ENCODE measurements at regions not wholly inside any gene's neighbourhood (a gene's known extent, or its start where the extent isn't known, plus 50 kb on each side); places are given as distances from the start of the nearest gene placed in this dataset.

DNA sequence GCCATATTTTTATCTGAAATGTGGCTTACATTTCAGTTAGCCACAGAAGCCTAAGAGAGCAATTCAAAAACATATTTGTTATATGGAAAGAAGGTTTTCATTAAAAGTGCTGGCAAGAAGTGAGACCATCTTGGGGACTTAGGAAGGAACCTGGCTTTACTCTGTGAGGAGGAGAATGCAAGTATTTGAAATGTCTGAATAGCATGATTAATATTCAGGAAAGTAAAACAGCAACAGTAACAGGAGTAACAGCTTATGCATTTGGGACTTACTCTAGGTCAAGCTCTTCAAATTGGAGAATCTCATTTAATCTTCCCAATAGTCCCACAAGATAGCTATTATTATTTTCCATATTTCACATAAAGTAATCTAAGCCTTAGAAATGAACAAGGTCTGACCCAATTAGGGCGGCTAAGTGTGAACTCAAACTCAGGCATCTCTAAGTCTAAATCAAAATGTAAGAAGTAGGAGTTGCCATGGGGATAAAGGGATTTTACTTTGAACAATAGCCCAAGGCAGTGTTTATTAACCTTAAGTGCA lies 816.5 kb downstream of the BCKDHB start:
- TF ChIP-seq, protein P1, sequence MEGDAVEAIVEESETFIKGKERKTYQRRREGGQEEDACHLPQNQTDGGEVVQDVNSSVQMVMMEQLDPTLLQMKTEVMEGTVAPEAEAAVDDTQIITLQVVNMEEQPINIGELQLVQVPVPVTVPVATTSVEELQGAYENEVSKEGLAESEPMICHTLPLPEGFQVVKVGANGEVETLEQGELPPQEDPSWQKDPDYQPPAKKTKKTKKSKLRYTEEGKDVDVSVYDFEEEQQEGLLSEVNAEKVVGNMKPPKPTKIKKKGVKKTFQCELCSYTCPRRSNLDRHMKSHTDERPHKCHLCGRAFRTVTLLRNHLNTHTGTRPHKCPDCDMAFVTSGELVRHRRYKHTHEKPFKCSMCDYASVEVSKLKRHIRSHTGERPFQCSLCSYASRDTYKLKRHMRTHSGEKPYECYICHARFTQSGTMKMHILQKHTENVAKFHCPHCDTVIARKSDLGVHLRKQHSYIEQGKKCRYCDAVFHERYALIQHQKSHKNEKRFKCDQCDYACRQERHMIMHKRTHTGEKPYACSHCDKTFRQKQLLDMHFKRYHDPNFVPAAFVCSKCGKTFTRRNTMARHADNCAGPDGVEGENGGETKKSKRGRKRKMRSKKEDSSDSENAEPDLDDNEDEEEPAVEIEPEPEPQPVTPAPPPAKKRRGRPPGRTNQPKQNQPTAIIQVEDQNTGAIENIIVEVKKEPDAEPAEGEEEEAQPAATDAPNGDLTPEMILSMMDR (IDR thresholded peaks at IDR 0.05), result no peak
- Histone ChIP-seq H3K27ac (no peak overlapping the region), H3K4me3 (ENCODE audit: low read depth in 1 of 2, low read length in 1 of 2) (no peak overlapping the region), H3K36me3 (no peaks in the 10 kb centered on the region), H3K27me3 (no peaks in the 10 kb centered on the region), H3K4me1 (ENCODE audit: control insufficient read depth in 1 of 2, insufficient read depth in 1 of 2, low read depth in 1 of 2, low read length in 1 of 2) (no peaks in the 10 kb centered on the region), H3K9me3 (no peaks in the 10 kb centered on the region)

DNA sequence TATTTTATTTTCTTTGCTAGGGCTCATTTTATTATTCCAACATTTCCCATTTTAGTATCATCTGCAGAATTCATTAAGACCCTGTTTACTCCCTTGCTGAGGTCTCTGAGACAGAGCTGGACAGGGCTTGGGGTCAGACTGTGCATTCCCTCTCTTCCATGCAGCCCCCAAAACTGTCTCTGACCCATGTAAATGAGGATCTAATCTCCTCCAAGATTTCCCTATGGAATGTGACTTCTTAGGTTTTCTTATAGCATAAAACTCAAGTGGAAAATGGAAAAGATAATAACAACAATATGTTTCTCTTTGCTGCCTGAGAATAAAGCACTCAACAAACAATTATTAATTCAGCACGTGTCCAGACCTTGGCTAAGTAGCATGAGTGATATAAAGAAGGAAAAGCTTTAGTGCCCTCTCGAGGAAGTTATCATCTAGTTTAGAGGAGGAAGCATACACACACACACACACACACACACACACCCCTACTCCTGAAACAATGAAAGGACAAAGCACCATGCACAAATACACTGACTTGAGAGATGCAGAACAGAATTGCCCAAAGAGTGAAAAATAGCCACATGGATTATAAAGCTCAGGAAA lies 815.5 kb downstream of the BCKDHB start:
- Histone ChIP-seq H3K27me3 (no peaks in the 10 kb centered on the region), H3K36me3 (no peaks in the 10 kb centered on the region), H3K9me3 (no peaks in the 10 kb centered on the region), H3K4me1 (ENCODE audit: control insufficient read depth in 1 of 2, insufficient read depth in 1 of 2, low read depth in 1 of 2, low read length in 1 of 2) (no peaks in the 10 kb centered on the region), H3K27ac (no peak overlapping the region), H3K4me3 (ENCODE audit: low read depth in 1 of 2, low read length in 1 of 2) (no peak overlapping the region)
- TF ChIP-seq, protein P1 (IDR thresholded peaks at IDR 0.05), result no peak

DNA sequence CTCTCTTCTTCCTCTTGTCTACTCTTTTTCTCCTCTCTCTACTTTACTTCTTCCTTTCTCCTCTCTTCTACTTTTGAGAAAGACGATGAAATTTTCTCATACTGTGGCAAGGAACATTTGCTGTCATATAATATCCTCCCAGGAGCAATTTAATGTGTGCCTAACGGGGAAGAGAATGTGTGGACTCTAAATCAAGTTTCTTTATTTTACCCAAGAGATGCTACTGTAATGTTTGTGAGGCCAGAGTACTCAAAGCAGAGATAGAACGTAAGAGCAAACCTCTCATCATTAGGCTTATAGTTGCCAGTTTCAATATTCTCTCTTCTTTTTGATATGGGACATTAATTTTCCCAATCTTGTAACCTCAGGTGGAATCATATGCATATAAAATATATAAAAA lies 801.4 kb downstream of the BCKDHB start:
- Histone ChIP-seq H3K4me3 (ENCODE audit: low read depth in 1 of 2, low read length in 1 of 2) (no peak overlapping the region), H3K9me3 (no peaks in the 10 kb centered on the region), H3K27ac (no peak overlapping the region), H3K36me3 (no peaks in the 10 kb centered on the region), H3K27me3 (no peaks in the 10 kb centered on the region), H3K4me1 (ENCODE audit: control insufficient read depth in 1 of 2, insufficient read depth in 1 of 2, low read depth in 1 of 2, low read length in 1 of 2) (no peaks in the 10 kb centered on the region)
- TF ChIP-seq, protein P1 (IDR thresholded peaks at IDR 0.05), result no peak

DNA sequence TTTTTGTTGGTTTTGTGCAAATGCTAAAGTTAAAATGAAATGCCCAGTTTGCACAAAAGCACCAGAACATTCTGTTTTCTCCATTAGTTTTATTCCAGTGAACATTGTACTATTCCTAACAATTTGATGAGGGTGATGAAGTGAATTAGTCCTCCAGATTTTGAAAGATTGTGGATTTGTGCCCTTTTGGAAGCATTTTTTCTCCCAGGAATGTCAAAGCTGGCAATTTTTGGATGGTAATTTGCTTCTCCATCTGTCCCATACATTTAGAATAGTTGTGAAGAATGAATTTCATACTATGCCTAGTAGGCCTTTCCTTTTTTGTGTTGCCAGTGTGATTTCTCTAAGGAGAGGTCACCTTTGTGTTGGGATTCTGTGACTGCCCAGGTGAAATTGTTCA lies 797.2 kb downstream of the BCKDHB start:
- no peaks in the 10 kb centered on the region for H3K36me3 ChIP-seq
- no peak overlapping the region for H3K4me3 ChIP-seq (ENCODE audit: low read depth in 1 of 2, low read length in 1 of 2)
- no peak overlapping the region for H3K27ac ChIP-seq
- TF ChIP-seq, protein P1 (IDR thresholded peaks at IDR 0.05), result no peak
- no peaks in the 10 kb centered on the region for H3K4me1 ChIP-seq (ENCODE audit: control insufficient read depth in 1 of 2, insufficient read depth in 1 of 2, low read depth in 1 of 2, low read length in 1 of 2)
- no peaks in the 10 kb centered on the region for H3K9me3 ChIP-seq
- no peaks in the 10 kb centered on the region for H3K27me3 ChIP-seq

DNA sequence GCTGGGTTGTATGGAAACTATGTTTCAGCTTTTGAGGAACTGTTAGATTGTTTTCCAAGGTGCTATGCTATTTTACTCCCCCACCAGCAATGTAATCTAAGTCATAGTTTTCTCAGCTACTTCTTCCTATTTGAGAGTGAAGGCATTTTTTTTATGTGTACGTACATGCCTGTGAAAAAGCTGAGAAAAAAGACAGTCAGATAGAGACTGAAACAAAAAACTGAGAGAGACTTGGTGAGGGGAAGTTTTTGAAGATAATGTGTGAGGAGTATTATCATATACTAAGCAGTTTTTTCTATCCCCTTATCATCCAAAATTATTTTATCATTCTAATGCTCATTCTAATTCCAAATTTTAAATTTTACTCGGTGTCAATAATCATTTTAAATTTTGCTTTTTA lies 780.0 kb downstream of the BCKDHB start:
- TF ChIP-seq, protein P1 (IDR thresholded peaks at IDR 0.05), result no peak
- H3K9me3 ChIP-seq, result no peaks in the 10 kb centered on the region
- no peaks in the 10 kb centered on the region for H3K4me1 ChIP-seq (ENCODE audit: control insufficient read depth in 1 of 2, insufficient read depth in 1 of 2, low read depth in 1 of 2, low read length in 1 of 2)

More for the DNA sequence above, 780.0 kb downstream of the BCKDHB start:
- Histone ChIP-seq H3K36me3 (no peaks in the 10 kb centered on the region), H3K27me3 (no peaks in the 10 kb centered on the region), H3K27ac (no peak overlapping the region), H3K4me3 (ENCODE audit: low read depth in 1 of 2, low read length in 1 of 2) (no peak overlapping the region)

All from neutrophil (primary cell).